GM12874 (cell line): ENCODE measurements at regions not wholly inside any gene's neighbourhood (a gene's known extent, or its start where the extent isn't known, plus 50 kb on each side); places are given as distances from the start of the nearest gene placed in this dataset.

Experiments
- CTCF ChIP-seq: IDR thresholded peaks from 2 replicates; pipeline ENCODE4 v1.5.1; 2011; ENCODE audit warnings: low read depth, mild to moderate bottlenecking, control low read depth, low read length, moderate library complexity; ENCODE audit not compliant: insufficient read depth

- TF ChIP-seq CTCF: no peak
Observed at GRCh38 chr3:75863130-75863529, 77.8 kb upstream of the ZNF717 start.

- no peak for TF ChIP-seq CTCF
Observed at GRCh38 chr3:75863878-75864277, 78.5 kb upstream of the ZNF717 start.

- TF ChIP-seq CTCF: no peak
Observed at GRCh38 chr3:75886971-75887526, 101.7 kb upstream of the ZNF717 start.

- no peak for TF ChIP-seq CTCF
Observed at GRCh38 chr3:75894234-75894633, 108.9 kb upstream of the ZNF717 start.

- TF ChIP-seq CTCF: no peak
Observed at GRCh38 chr3:75896265-75896664, 110.9 kb upstream of the ZNF717 start.

- no peak for TF ChIP-seq CTCF
Observed at GRCh38 chr3:75906555-75907112, 121.3 kb upstream of the ZNF717 start.

GRCh38 chr3:75913800-75914350 lies 128.5 kb upstream of the ZNF717 start:
- TF ChIP-seq CTCF: no peak
